ENCODE measurements at regions not wholly inside any gene's neighbourhood (a gene's known extent, or its start where the extent isn't known, plus 50 kb on each side); places are given as distances from the start of the nearest gene placed in this dataset.

DNA sequence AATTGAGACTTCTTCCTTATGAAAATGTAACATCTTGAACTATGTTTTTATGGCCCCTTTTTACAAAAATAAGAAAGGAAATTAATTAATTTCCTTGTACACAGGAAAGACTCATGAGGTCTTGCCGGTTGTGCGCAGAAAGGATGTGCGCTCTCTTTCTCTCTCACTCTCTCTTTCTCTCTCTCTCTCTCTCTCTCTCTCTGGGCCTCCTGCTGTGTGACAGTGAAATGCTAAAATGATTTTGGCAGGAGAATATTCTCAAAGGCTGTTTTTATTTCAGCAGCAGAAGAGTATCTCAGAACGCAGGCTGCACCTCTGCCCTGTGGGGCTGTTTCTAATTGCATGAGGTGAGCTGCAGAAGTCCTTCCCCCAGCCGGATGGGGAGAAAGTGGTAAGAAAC is 349.0 kb downstream of the MID1IP1 start:
- Mint-ChIP-seq H3K4me1 (ENCODE audit: low read depth, unreplicated experiment) (peaks cover 13% of the 10 kb centered on the region), H3K9me3 (ENCODE audit: low read depth, unreplicated experiment) (no peaks in the 10 kb centered on the region), H3K27ac (ENCODE audit: unreplicated experiment) (no peak overlapping the region), H3K4me3 (ENCODE audit: low read depth, unreplicated experiment) (no peak overlapping the region), H3K27me3 (ENCODE audit: unreplicated experiment) (peaks cover 24% of the 10 kb centered on the region), H3K36me3 (ENCODE audit: insufficient read depth, unreplicated experiment) (no peaks in the 10 kb centered on the region)
- intact Hi-C loops (cut with micrococcal nuclease; ENCODE audit: unreplicated experiment): loop anchor here (5.0 kb wide), 1 partner anchor 398 kb away; no protein-coding TSS in a partner anchor
- DNase-seq: no peak
- CTCF ChIA-PET: interaction anchor here (1.1 kb wide), 1 partner anchor 382 kb away, joined by 4 read pairs; no protein-coding TSS in a partner anchor
- TF ChIP-seq CTCF (IDR thresholded peaks at IDR 0.05; ENCODE audit: unreplicated experiment): no peak
- BruUV-seq (replicated peaks): no TSS peak

DNA sequence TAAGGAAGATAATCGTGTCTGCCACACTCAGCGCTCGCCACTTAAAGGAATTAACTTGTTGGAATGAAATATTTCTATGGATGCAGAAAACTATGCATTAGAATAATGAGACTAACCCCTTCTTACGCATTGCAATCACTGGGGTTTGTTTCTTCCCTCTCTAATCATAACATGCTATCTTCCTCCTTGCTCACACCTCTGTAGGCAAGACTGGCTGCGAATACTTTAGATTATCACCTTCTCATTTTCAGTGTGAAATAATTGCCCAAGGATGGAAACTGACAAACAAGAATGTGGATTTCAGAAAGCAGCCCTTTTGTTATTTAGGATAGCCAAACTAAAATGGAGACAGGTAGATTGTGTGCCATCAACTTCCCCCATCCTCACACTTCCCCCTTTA is 349.4 kb downstream of the MID1IP1 start:
- Mint-ChIP-seq H3K4me1 (ENCODE audit: low read depth, unreplicated experiment) (peaks cover 13% of the 10 kb centered on the region), H3K27ac (ENCODE audit: unreplicated experiment) (no peak overlapping the region), H3K36me3 (ENCODE audit: insufficient read depth, unreplicated experiment) (no peaks in the 10 kb centered on the region), H3K27me3 (ENCODE audit: unreplicated experiment) (peaks cover 20% of the 10 kb centered on the region), H3K4me3 (ENCODE audit: low read depth, unreplicated experiment) (no peak overlapping the region), H3K9me3 (ENCODE audit: low read depth, unreplicated experiment) (no peaks in the 10 kb centered on the region)
- BruUV-seq (replicated peaks): no TSS peak
- TF ChIP-seq CTCF (IDR thresholded peaks at IDR 0.05; ENCODE audit: unreplicated experiment): no peak
- CTCF ChIA-PET: no interaction called here
- DNase-seq: no peak
- intact Hi-C loops (cut with micrococcal nuclease; ENCODE audit: unreplicated experiment): loop anchor here (5.0 kb wide), 1 partner anchor 398 kb away; no protein-coding TSS in a partner anchor

- peaks cover 5% of the 10 kb centered on the region for H3K27me3 Mint-ChIP-seq (ENCODE audit: unreplicated experiment)
These were observed 350.9 kb downstream of the MID1IP1 start for GRCh38 chrX:39152106-39152649.

DNA sequence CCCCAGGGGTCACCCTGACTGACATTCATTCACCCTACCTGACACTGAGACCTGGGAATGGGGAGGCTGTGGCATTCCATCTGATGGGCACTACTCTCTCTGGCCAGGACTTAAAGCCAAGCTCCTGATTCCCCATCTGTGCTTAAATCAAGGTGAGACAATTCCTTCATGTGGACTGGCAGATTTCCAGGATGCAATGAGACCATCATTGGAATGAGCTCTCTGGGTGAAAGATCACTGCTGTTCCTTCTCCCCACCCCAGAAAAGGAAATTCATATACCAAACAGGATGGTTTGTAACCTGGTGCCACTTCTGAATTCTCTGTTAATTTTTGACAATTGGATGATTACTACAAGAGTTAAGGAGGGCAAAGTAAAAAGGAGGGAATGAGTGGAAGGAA is 354.8 kb downstream of the MID1IP1 start:
- H3K4me1 Mint-ChIP-seq (ENCODE audit: low read depth, unreplicated experiment): peaks cover 33% of the 10 kb centered on the region
- no peaks in the 10 kb centered on the region for H3K9me3 Mint-ChIP-seq (ENCODE audit: low read depth, unreplicated experiment)
- H3K36me3 Mint-ChIP-seq (ENCODE audit: insufficient read depth, unreplicated experiment): no peaks in the 10 kb centered on the region
- no peak for DNase-seq
- no peak overlapping the region for H3K4me3 Mint-ChIP-seq (ENCODE audit: low read depth, unreplicated experiment)
- H3K27ac Mint-ChIP-seq (ENCODE audit: unreplicated experiment): no peak overlapping the region
- CTCF ChIA-PET: no interaction called here
- intact Hi-C loops (cut with micrococcal nuclease; ENCODE audit: unreplicated experiment): loop anchor here (5.0 kb wide), 2 partner anchors 46 to 86 kb away; no protein-coding TSS in a partner anchor
- TF ChIP-seq CTCF (IDR thresholded peaks at IDR 0.05; ENCODE audit: unreplicated experiment): no peak
- peaks cover 13% of the 10 kb centered on the region for H3K27me3 Mint-ChIP-seq (ENCODE audit: unreplicated experiment)
- BruUV-seq (replicated peaks): no TSS peak

More at GRCh38 chrX:39152106-39152649, 350.9 kb downstream of the MID1IP1 start:
- BruUV-seq (replicated peaks): no TSS peak
- CTCF ChIA-PET: interaction anchor here (0.7 to 1.0 kb wide), 2 partner anchors 384 to 400 kb away, joined by 4 to 5 read pairs; no protein-coding TSS in a partner anchor
- no peaks in the 10 kb centered on the region for H3K9me3 Mint-ChIP-seq (ENCODE audit: low read depth, unreplicated experiment)
- H3K27ac Mint-ChIP-seq (ENCODE audit: unreplicated experiment): no peak overlapping the region
- H3K36me3 Mint-ChIP-seq (ENCODE audit: insufficient read depth, unreplicated experiment): no peaks in the 10 kb centered on the region
- no peak overlapping the region for H3K4me3 Mint-ChIP-seq (ENCODE audit: low read depth, unreplicated experiment)
- DNase-seq: peak; percentile 50
- intact Hi-C loops (cut with micrococcal nuclease; ENCODE audit: unreplicated experiment): loop anchor here (5.0 kb wide), 1 partner anchor 400 kb away; no protein-coding TSS in a partner anchor
- TF ChIP-seq CTCF (IDR thresholded peaks at IDR 0.05; ENCODE audit: unreplicated experiment): peak; percentile 34
- H3K4me1 Mint-ChIP-seq (ENCODE audit: low read depth, unreplicated experiment): peaks cover 29% of the 10 kb centered on the region

All from Calu3 (cell line).